CD14-positive monocyte (primary cell): ENCODE measurements at regions not wholly inside any gene's neighbourhood (a gene's known extent, or its start where the extent isn't known, plus 50 kb on each side); places are given as distances from the start of the nearest gene placed in this dataset. TPM values are rescaled to one million over a fixed set of nuclear protein-coding genes. Genes with fewer than 3 reads are reported as not detected.
"Not testable (repeated sequence)": the region's sequence is repeated elsewhere in the genome, so short reads cannot be mapped to it uniquely, and the experiment has no call there.

Source experiments
- DNase-seq, 3 donors: peaks; one replicate each; pipeline ENCODE4 v3.0.0-alpha.2; 2011 to 2022
- H2AFZ ChIP-seq: 2 replicates; pipeline ENCODE4 v1.6.0; 2012; ENCODE audit warnings: mild to moderate bottlenecking, low read depth, low read length, inconsistent platforms; ENCODE audit not compliant: insufficient read depth, poor library complexity, severe bottlenecking
- H3K27ac ChIP-seq, 2 donors: 1 replicate in 1 of 2; 2 replicates in 1 of 2; pipeline ENCODE4 v1.5.1; 2012 to 2013; ENCODE audit warnings: low read length in 2 of 2, control low read depth in 1 of 2, inconsistent platforms in 1 of 2, low read depth in 1 of 2, mild to moderate bottlenecking in 1 of 2
- H3K27me3 ChIP-seq, 2 donors: one replicate each; pipeline versions ENCODE4 v1.6.0 to v1.6.1; 2011 to 2013; ENCODE audit warnings: low read length in 2 of 2; ENCODE audit not compliant: control insufficient read depth in 2 of 2, insufficient read depth in 2 of 2
- H3K36me3 ChIP-seq, 2 donors: replicated peaks in 1 of 2; 1 replicate in 1 of 2; 2 replicates in 1 of 2; pipeline versions ENCODE4 v1.5.1 to v1.6.1; 2012 to 2013; ENCODE audit warnings: low read length in 2 of 2, control low read depth in 1 of 2, inconsistent platforms in 1 of 2, mild to moderate bottlenecking in 1 of 2; ENCODE audit not compliant: insufficient read depth in 2 of 2, control insufficient read depth in 1 of 2
- H3K4me1 ChIP-seq, 2 donors: 1 replicate in 1 of 2; 2 replicates in 1 of 2; pipeline versions ENCODE4 v1.5.1 to v1.6.1; 2012 to 2013; ENCODE audit warnings: low read length in 2 of 2, control low read depth in 1 of 2, inconsistent platforms in 1 of 2, mild to moderate bottlenecking in 1 of 2, moderate library complexity in 1 of 2; ENCODE audit not compliant: insufficient read depth in 2 of 2, control insufficient read depth in 1 of 2
- H3K4me2 ChIP-seq: replicated peaks from 2 replicates; pipeline ENCODE3; 2012; ENCODE audit warnings: low read length, moderate library complexity, mild to moderate bottlenecking; ENCODE audit not compliant: poor library complexity, severe bottlenecking; ENCODE audit errors: extremely low read depth
- H3K4me3 ChIP-seq, 3 experiments: fragments of 200-600 bp in 1 of 3; sonication (generic) in 1 of 3; replicated peaks in 1 of 3; 1 replicate in 2 of 3; 2 replicates in 1 of 3; pipeline ENCODE4 v1.5.1; 2011 to 2013; ENCODE audit warnings: low read length in 3 of 3, mild to moderate bottlenecking in 3 of 3, control low read depth in 2 of 3, low read depth in 2 of 3, inconsistent platforms in 1 of 3, moderate library complexity in 1 of 3
- H3K79me2 ChIP-seq: 2 replicates; pipeline ENCODE4 v1.6.0; 2012; ENCODE audit warnings: mild to moderate bottlenecking, control low read depth, inconsistent platforms, low read length, moderate library complexity; ENCODE audit not compliant: insufficient read depth
- H3K9ac ChIP-seq: 2 replicates; pipeline ENCODE4 v1.6.0; 2017; ENCODE audit warnings: low read length, mild to moderate bottlenecking; ENCODE audit not compliant: insufficient read depth, poor library complexity, severe bottlenecking
- H3K9me3 ChIP-seq, 2 donors: replicated peaks in 1 of 2; 1 replicate in 1 of 2; 2 replicates in 1 of 2; pipeline versions ENCODE4 v1.5.1 to v1.6.1; 2012 to 2013; ENCODE audit warnings: low read length in 2 of 2, control low read depth in 1 of 2; ENCODE audit not compliant: control insufficient read depth in 1 of 2, insufficient read depth in 1 of 2
- H4K20me1 ChIP-seq: 2 replicates; pipeline ENCODE4 v1.6.0; 2012; ENCODE audit warnings: mild to moderate bottlenecking, low read length, control low read depth, moderate library complexity; ENCODE audit not compliant: insufficient read depth
- H3K27ac Mint-ChIP-seq, 7 donors: one replicate each; pipeline ENCODE4 v1.8.0; 2020; ENCODE audit warnings: mild to moderate bottlenecking in 7 of 7, mixed read lengths in 7 of 7, moderate library complexity in 6 of 7, inconsistent platforms in 2 of 7
- H3K27me3 Mint-ChIP-seq, 3 donors: one replicate each; pipeline ENCODE4 v1.8.0; 2021 to 2022; ENCODE audit warnings: low read depth in 3 of 3, mild to moderate bottlenecking in 3 of 3, mixed read lengths in 3 of 3, moderate library complexity in 3 of 3, inconsistent platforms in 1 of 3
- H3K36me3 Mint-ChIP-seq, 2 donors: one replicate each; pipeline ENCODE4 v1.8.0; 2020; ENCODE audit warnings: mixed read lengths in 2 of 2, inconsistent platforms in 1 of 2, mild to moderate bottlenecking in 1 of 2
- H3K4me1 Mint-ChIP-seq: one replicate; pipeline ENCODE4 v1.8.0; 2020; ENCODE audit warnings: mild to moderate bottlenecking, mixed read lengths
- H3K4me3 Mint-ChIP-seq, 2 donors: one replicate each; pipeline ENCODE4 v1.8.0; 2020; ENCODE audit warnings: mild to moderate bottlenecking in 2 of 2, mixed read lengths in 2 of 2, moderate library complexity in 1 of 2
- H3K9me3 Mint-ChIP-seq, 7 donors: one replicate each; pipeline ENCODE4 v1.8.0; 2020 to 2022; ENCODE audit warnings: mixed read lengths in 7 of 7, mild to moderate bottlenecking in 6 of 7, moderate library complexity in 6 of 7, inconsistent platforms in 2 of 7
- WGBS: methylation state at CpG from one replicate; pipeline ENCODE4 v1.1.5; 2013; ENCODE audit warnings: missing lambda C conversion rate; ENCODE audit not compliant: insufficient coverage; 5-methylcytosine and 5-hydroxymethylcytosine counted together
- intact Hi-C, 2 donors: fragments of 100-400 bp; cut with micrococcal nuclease; formaldehyde crosslinking; loops; one replicate each; pipeline versions ENCODE4 v1.15.0 to v1.15.1; 2023
- small RNA-seq: library from RNA; depleted of rRNA; stranded (forward); fragments of <200 nt; gene quantifications from one replicate; pipeline ENCODE3, GENCODE V24; 2012; ENCODE audit warnings: low read depth; ENCODE audit not compliant: insufficient read length
- TF ChIP-seq, protein P1 (sequence below): fragments of 200-600 bp; IDR thresholded peaks from one replicate; pipeline ENCODE4 v1.8.0; 2022; ENCODE audit warnings: antibody characterized with exemption, mild to moderate bottlenecking

DNA sequence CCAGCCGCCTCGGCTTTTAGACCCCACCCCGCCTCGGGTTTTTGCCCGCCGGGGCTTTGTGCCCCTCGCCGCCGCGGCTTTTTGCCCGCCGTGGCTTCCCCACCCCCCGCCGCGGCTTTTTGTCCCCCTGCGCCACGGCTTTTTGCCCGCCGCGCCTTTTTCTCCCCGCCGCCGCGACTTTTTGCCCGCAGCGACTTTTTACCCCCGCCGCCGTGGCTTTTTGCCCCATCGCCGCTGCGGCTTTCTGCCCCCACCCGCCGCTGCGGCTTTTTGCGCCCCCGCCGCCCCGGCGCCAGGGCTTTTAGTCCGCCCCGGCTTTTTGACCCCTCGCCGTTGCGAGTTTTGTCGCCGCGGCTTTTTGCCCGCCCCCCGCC is 474.4 kb downstream of the FAM72C start:
- Mint-ChIP-seq H3K4me3 (no peak overlapping the region), H3K27me3 (peaks cover 6 to 26% (median 26%) of the 10 kb centered on the region in 3 donors), H3K36me3 (peaks cover 0 to 6% of the 10 kb centered on the region in 2 donors), H3K27ac (no peak overlapping the region), H3K9me3 (peaks cover 5 to 8% (median 7%) of the 10 kb centered on the region in 7 donors), H3K4me1 (no peaks in the 10 kb centered on the region)
- Histone ChIP-seq H3K4me2 (no peak overlapping the region), H3K79me2 (no peaks in the 10 kb centered on the region), H3K9me3 (no peaks in the 10 kb centered on the region), H3K36me3 (no peaks in the 10 kb centered on the region), H3K4me1 (no peaks in the 10 kb centered on the region), H3K27ac (no peak overlapping the region), H3K4me3 (no peak overlapping the region), H3K9ac (no peak overlapping the region), H3K27me3 (peaks cover 2 to 12% of the 10 kb centered on the region in 2 donors), H2AFZ (no peak overlapping the region), H4K20me1 (no peaks in the 10 kb centered on the region)
- DNase-seq: peak in 1 of 3 donors; percentile 0
- TF ChIP-seq, protein P1, sequence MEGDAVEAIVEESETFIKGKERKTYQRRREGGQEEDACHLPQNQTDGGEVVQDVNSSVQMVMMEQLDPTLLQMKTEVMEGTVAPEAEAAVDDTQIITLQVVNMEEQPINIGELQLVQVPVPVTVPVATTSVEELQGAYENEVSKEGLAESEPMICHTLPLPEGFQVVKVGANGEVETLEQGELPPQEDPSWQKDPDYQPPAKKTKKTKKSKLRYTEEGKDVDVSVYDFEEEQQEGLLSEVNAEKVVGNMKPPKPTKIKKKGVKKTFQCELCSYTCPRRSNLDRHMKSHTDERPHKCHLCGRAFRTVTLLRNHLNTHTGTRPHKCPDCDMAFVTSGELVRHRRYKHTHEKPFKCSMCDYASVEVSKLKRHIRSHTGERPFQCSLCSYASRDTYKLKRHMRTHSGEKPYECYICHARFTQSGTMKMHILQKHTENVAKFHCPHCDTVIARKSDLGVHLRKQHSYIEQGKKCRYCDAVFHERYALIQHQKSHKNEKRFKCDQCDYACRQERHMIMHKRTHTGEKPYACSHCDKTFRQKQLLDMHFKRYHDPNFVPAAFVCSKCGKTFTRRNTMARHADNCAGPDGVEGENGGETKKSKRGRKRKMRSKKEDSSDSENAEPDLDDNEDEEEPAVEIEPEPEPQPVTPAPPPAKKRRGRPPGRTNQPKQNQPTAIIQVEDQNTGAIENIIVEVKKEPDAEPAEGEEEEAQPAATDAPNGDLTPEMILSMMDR: no peak
- 0% methylated on average over 41 of the region's 50 CpGs for WGBS
- intact Hi-C loops: no loop called here

DNA sequence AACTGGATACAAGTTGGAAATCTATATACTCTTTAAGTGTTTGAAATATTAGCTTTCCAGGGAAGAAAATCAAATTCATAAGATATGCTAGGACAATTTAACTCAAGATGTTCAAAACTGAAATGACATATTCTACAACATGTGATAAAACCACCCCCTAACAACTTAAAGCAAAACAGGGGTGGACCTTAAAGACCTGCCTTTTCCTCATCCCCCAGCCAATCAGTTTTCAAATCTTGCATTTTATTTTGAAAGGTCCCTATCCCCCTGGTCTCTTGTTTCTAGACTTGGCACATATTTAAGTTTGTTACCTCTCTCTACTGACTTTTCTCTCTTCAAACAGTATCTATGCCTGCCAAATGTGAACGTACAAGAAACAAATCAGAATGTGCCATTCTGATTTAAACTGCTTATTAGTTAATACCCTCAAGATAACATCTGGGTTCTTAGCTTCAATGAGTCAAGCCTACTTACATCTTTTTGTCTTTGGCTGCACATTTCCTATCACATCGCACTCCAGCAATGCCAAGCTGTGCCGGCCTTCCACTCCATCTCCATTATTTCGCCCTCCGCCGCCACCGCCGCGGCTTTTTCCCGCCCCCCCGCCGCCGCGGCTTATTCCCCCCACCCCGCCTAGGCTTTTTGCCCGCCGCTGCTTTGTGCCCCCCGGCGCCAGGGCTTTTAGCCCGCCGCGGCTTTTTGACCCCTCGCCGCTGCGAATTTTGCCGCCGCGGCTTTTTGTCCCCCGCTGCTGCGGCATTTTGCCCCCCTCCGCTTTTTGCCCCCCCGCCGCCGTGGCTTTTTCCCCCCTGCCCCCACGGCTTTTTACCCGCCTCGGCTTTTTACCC is 475.0 kb downstream of the FAM72C start:
- H3K9me3 Mint-ChIP-seq, H3K79me2 ChIP-seq, H3K27ac Mint-ChIP-seq, H3K4me1 Mint-ChIP-seq, H3K4me3 ChIP-seq, H3K36me3 ChIP-seq, H4K20me1 ChIP-seq, H3K36me3 Mint-ChIP-seq, H3K4me3 Mint-ChIP-seq, intact Hi-C loops, H3K9ac ChIP-seq, H3K27ac ChIP-seq, H3K4me2 ChIP-seq, H3K9me3 ChIP-seq, DNase-seq, H2AFZ ChIP-seq, H3K4me1 ChIP-seq: not testable (repeated sequence)
- H3K27me3 Mint-ChIP-seq: peaks cover 4 to 23% (median 22%) of the 10 kb centered on the region in 3 donors
- 5% methylated on average over 4 of the region's 37 CpGs for WGBS
- peaks cover 2 to 12% of the 10 kb centered on the region in 2 donors for H3K27me3 ChIP-seq

Small RNAs in the stretch of these regions (small RNA-seq; reads per million reads assigned to genes)
- gene AC239800.3 (not detected), gene HIST2H3PS2 (not detected), gene RNU1-114P (not detected), gene RNU1-143P (not detected), gene RNU1-92P (not detected), gene RNVU1-17 (4.3 reads per million, percentile 42 among the genes with 10 or more reads in this experiment), gene RNVU1-18 (not detected)
